ENCODE measurements at regions not wholly inside any gene's neighbourhood (a gene's known extent, or its start where the extent isn't known, plus 50 kb on each side); places are given as distances from the start of the nearest gene placed in this dataset.

DNA sequence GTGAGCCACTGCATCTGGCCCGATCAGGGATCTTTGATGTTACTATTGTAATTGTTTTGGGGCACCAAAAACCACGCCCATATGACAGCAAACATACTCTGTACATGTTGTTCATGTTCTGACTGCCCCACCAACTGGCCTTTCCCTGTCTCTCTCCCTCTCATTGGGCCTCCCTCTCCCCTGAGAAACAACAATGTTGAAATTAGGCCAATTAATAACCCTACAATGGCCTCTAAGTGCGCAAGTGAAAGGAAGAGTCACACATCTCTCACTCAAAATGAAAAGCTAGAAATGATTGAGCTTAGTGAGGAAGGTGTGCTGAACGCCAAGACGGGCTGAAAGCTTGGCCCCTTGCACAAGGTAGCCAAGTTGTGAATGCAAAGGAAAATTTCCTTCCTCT, 50.3 kb upstream of the SDK1 start:
- TF ChIP-seq ZFX (IDR thresholded peaks at IDR 0.05; ENCODE audit: borderline replicate concordance) = no peak
- TF ChIP-seq, protein P1, sequence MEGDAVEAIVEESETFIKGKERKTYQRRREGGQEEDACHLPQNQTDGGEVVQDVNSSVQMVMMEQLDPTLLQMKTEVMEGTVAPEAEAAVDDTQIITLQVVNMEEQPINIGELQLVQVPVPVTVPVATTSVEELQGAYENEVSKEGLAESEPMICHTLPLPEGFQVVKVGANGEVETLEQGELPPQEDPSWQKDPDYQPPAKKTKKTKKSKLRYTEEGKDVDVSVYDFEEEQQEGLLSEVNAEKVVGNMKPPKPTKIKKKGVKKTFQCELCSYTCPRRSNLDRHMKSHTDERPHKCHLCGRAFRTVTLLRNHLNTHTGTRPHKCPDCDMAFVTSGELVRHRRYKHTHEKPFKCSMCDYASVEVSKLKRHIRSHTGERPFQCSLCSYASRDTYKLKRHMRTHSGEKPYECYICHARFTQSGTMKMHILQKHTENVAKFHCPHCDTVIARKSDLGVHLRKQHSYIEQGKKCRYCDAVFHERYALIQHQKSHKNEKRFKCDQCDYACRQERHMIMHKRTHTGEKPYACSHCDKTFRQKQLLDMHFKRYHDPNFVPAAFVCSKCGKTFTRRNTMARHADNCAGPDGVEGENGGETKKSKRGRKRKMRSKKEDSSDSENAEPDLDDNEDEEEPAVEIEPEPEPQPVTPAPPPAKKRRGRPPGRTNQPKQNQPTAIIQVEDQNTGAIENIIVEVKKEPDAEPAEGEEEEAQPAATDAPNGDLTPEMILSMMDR (IDR thresholded peaks at IDR 0.05) = no peak
- H3K27ac ChIP-seq = no peak overlapping the region

Data from 22Rv1 (cell line).